ENCODE measurements at regions not wholly inside any gene's neighbourhood (a gene's known extent, or its start where the extent isn't known, plus 50 kb on each side); places are given as distances from the start of the nearest gene placed in this dataset.

DNA sequence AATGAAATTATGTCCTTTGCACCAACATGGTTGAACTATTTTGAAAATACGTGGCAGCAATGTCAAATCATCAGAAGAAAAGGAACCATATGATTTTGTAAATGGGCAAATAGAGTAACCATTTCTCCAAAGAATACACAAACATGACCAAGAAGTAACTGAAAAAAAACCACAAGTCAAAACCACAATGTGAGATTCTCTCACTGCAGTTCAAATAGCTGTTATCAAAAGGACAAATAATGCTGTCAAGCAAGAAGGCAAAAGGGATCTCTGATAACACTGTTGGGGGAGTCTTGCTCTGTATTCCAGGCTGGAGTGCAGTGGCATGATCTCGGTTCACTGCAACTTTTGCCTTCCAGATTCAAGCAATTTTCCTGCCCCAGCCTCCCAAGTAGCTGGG, 170.7 kb upstream of the XIST start:
- TF ChIP-seq, protein P1, sequence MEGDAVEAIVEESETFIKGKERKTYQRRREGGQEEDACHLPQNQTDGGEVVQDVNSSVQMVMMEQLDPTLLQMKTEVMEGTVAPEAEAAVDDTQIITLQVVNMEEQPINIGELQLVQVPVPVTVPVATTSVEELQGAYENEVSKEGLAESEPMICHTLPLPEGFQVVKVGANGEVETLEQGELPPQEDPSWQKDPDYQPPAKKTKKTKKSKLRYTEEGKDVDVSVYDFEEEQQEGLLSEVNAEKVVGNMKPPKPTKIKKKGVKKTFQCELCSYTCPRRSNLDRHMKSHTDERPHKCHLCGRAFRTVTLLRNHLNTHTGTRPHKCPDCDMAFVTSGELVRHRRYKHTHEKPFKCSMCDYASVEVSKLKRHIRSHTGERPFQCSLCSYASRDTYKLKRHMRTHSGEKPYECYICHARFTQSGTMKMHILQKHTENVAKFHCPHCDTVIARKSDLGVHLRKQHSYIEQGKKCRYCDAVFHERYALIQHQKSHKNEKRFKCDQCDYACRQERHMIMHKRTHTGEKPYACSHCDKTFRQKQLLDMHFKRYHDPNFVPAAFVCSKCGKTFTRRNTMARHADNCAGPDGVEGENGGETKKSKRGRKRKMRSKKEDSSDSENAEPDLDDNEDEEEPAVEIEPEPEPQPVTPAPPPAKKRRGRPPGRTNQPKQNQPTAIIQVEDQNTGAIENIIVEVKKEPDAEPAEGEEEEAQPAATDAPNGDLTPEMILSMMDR (IDR thresholded peaks at IDR 0.05; ENCODE audit: low read depth, low read length), result no peak
- TF ChIP-seq EZH2phosphoT487 (IDR thresholded peaks at IDR 0.05; ENCODE audit: low read depth), result no peak

All from OCI-LY3 (cell line).